IMR-90 (cell line): ENCODE measurements at regions not wholly inside any gene's neighbourhood (a gene's known extent, or its start where the extent isn't known, plus 50 kb on each side); places are given as distances from the start of the nearest gene placed in this dataset.

Experiments
- ATAC-seq: fragments of 200-7000 bp; cut with Tn5 transposase; 2 replicates; pipeline ENCODE4 v1.9.1; 2020; ENCODE audit warnings: low read depth, mild to moderate bottlenecking, moderate library complexity
- BruUV-seq: library from RNA; stranded (reverse); fragments of 400-500 nt; replicated peaks from 2 replicates; lab custom pipeline; 2021; lab: Mats Ljungman, UMichigan
- CTCF ChIA-PET: fragments of 300-600 bp; formaldehyde crosslinking; extraction: SDS; loops from one replicate; lab custom pipeline; 2021; ENCODE audit warnings: antibody characterized with exemption; lab: Yijun Ruan, JAX
- POLR2A ChIA-PET: fragments of 300-600 bp; sonication (Branson Sonifier 250); formaldehyde crosslinking; loops from one replicate; lab custom pipeline; 2022; ENCODE audit warnings: antibody characterized with exemption; ENCODE audit not compliant: unreplicated experiment; lab: Charles Lee
- DNase-seq: peaks from one replicate; pipeline ENCODE4 v3.0.0; 2013
- H2AFZ ChIP-seq: replicated peaks from 2 replicates; pipeline ENCODE3; 2013; ENCODE audit warnings: low read length, mild to moderate bottlenecking; ENCODE audit not compliant: poor library complexity
- H2AK5ac ChIP-seq: 2 replicates; pipeline ENCODE4 v1.6.1; 2013; ENCODE audit warnings: low read depth, low read length, inconsistent platforms
- H2AK9ac ChIP-seq: replicated peaks from 2 replicates; pipeline ENCODE3; 2013; ENCODE audit warnings: mild to moderate bottlenecking, low read depth, low read length, moderate library complexity; ENCODE audit not compliant: poor library complexity
- H2BK120ac ChIP-seq: 2 replicates; pipeline ENCODE4 v1.6.1; 2013; ENCODE audit warnings: low read depth, low read length, inconsistent platforms
- H2BK15ac ChIP-seq: 3 replicates; pipeline ENCODE4 v1.6.1; 2013; ENCODE audit warnings: low read depth, low read length, inconsistent platforms
- H2BK20ac ChIP-seq: 2 replicates; pipeline ENCODE4 v1.6.1; 2013; ENCODE audit warnings: low read depth, mild to moderate bottlenecking, inconsistent platforms, low read length, moderate library complexity
- H2BK5ac ChIP-seq: 2 replicates; pipeline ENCODE4 v1.6.1; 2013; ENCODE audit warnings: mild to moderate bottlenecking, low read depth, low read length, inconsistent platforms; ENCODE audit not compliant: poor library complexity, severe bottlenecking
- H3K14ac ChIP-seq: replicated peaks from 2 replicates; pipeline ENCODE4 v1.6.1; 2013; ENCODE audit warnings: low read depth, low read length, inconsistent platforms
- H3K18ac ChIP-seq: 2 replicates; pipeline ENCODE4 v1.6.1; 2013; ENCODE audit warnings: low read depth, low read length, control low read depth
- H3K23ac ChIP-seq: 2 replicates; pipeline ENCODE4 v1.6.1; 2013; ENCODE audit warnings: low read depth, low read length, inconsistent platforms
- H3K27ac ChIP-seq: 2 replicates; pipeline ENCODE4 v1.5.1; 2013; ENCODE audit warnings: mild to moderate bottlenecking, control low read depth, low read length; ENCODE audit not compliant: insufficient read depth
- H3K27me3 ChIP-seq: 2 replicates; pipeline ENCODE4 v1.6.1; 2013; ENCODE audit warnings: low read length; ENCODE audit not compliant: control insufficient read depth, insufficient read depth
- H3K36me3 ChIP-seq: 2 replicates; pipeline ENCODE4 v1.6.1; 2013; ENCODE audit warnings: low read length, mixed read lengths; ENCODE audit not compliant: control insufficient read depth, insufficient read depth
- H3K4ac ChIP-seq: 2 replicates; pipeline ENCODE4 v1.6.1; 2013; ENCODE audit warnings: low read depth, low read length, inconsistent platforms
- H3K4me1 ChIP-seq: 2 replicates; pipeline ENCODE4 v1.6.1; 2013; ENCODE audit warnings: low read length, mixed read lengths; ENCODE audit not compliant: control insufficient read depth, insufficient read depth
- H3K4me2 ChIP-seq: 2 replicates; pipeline ENCODE4 v1.6.1; 2013; ENCODE audit warnings: low read depth, mild to moderate bottlenecking, control low read depth, low read length, moderate library complexity
- H3K4me3 ChIP-seq: 2 replicates; pipeline ENCODE4 v1.5.1; 2013; ENCODE audit warnings: low read depth, mild to moderate bottlenecking, control low read depth, low read length, moderate library complexity; ENCODE audit not compliant: insufficient read depth
- H3K56ac ChIP-seq: 2 replicates; pipeline ENCODE4 v1.6.1; 2013; ENCODE audit warnings: low read length, inconsistent platforms; ENCODE audit not compliant: insufficient read depth; ENCODE audit errors: extremely low read depth
- H3K79me1 ChIP-seq, 2 experiments: 2 replicates each; pipeline ENCODE4 v1.6.1; 2013; ENCODE audit warnings: low read length in 2 of 2, inconsistent platforms in 1 of 2, low read depth in 1 of 2
- H3K9ac ChIP-seq: 2 replicates; pipeline ENCODE4 v1.6.1; 2013; ENCODE audit warnings: low read depth, low read length, control low read depth
- H3K9me1 ChIP-seq: 2 replicates; pipeline ENCODE4 v1.6.1; 2013; ENCODE audit warnings: low read length, inconsistent platforms; ENCODE audit not compliant: insufficient read depth
- H3K9me3 ChIP-seq: 2 replicates; pipeline ENCODE4 v1.6.1; 2013; ENCODE audit warnings: low read length; ENCODE audit not compliant: control insufficient read depth, insufficient read depth
- H4K20me1 ChIP-seq: 2 replicates; pipeline ENCODE4 v1.6.1; 2013; ENCODE audit warnings: low read length, inconsistent platforms; ENCODE audit not compliant: insufficient read depth
- H4K5ac ChIP-seq: 2 replicates; pipeline ENCODE4 v1.6.1; 2013; ENCODE audit warnings: mild to moderate bottlenecking, low read depth, low read length, control low read depth
- H4K8ac ChIP-seq, 2 experiments: 2 replicates each; pipeline ENCODE4 v1.6.1; 2013; ENCODE audit warnings: low read depth in 2 of 2, low read length in 2 of 2, control low read depth in 1 of 2, inconsistent platforms in 1 of 2
- H4K91ac ChIP-seq: 2 replicates; pipeline ENCODE4 v1.6.1; 2013; ENCODE audit warnings: low read depth, low read length, inconsistent platforms; ENCODE audit not compliant: insufficient read depth
- CTCF ChIP-seq: conservative IDR thresholded peaks from 2 replicates; pipeline ENCODE4 v1.5.1; 2012; ENCODE audit warnings: mild to moderate bottlenecking, low read depth, low read length, improper control_type of control experiment
- FOS ChIP-seq: fragments of 150-350 bp; IDR thresholded peaks from 2 replicates; pipeline ENCODE4 v1.6.1; 2016; ENCODE audit warnings: low read depth, low read length
- MAFK ChIP-seq: IDR thresholded peaks from 2 replicates; pipeline ENCODE4 v1.6.1; 2012; ENCODE audit warnings: low read depth, low read length, improper control_type of control experiment
- MAZ ChIP-seq: IDR thresholded peaks from 2 replicates; pipeline ENCODE4 v1.6.1; 2012; ENCODE audit warnings: low read depth, mild to moderate bottlenecking, low read length, improper control_type of control experiment, moderate library complexity, borderline replicate concordance
- MXI1 ChIP-seq: IDR thresholded peaks from 2 replicates; pipeline ENCODE4 v1.6.1; 2012; ENCODE audit warnings: low read depth, mild to moderate bottlenecking, low read length, moderate library complexity, borderline replicate concordance
- NFE2L2 ChIP-seq: fragments of 150-350 bp; IDR thresholded peaks from 2 replicates; pipeline ENCODE4 v1.6.1; 2016; ENCODE audit warnings: low read depth, mild to moderate bottlenecking, low read length
- POLR2A ChIP-seq: IDR thresholded peaks from 2 replicates; pipeline ENCODE4 v1.6.1; 2012; ENCODE audit warnings: mild to moderate bottlenecking, low read depth, low read length
- RAD21 ChIP-seq: IDR thresholded peaks from 2 replicates; pipeline ENCODE4 v1.6.1; 2012; ENCODE audit warnings: low read length, improper control_type of control experiment
- RCOR1 ChIP-seq: IDR thresholded peaks from 2 replicates; pipeline ENCODE4 v1.6.1; 2012; ENCODE audit warnings: mild to moderate bottlenecking, low read length, improper control_type of control experiment; ENCODE audit not compliant: insufficient replicate concordance
- SMC3 ChIP-seq: fragments of 150-350 bp; IDR thresholded peaks from 2 replicates; pipeline ENCODE4 v1.6.1; 2016; ENCODE audit warnings: low read depth, mild to moderate bottlenecking, antibody characterized with exemption, low read length, moderate library complexity
- USF2 ChIP-seq: fragments of 150-350 bp; IDR thresholded peaks from 2 replicates; pipeline ENCODE4 v1.6.1; 2017; ENCODE audit warnings: mild to moderate bottlenecking, antibody characterized with exemption, low read length, low read depth
- WGBS, 2 experiments: methylation state at CpG; one replicate each; pipeline versions ENCODE4 v1.1.5 to v1.1.7; 2013; ENCODE audit warnings: missing lambda C conversion rate in 2 of 2; ENCODE audit not compliant: insufficient read length in 1 of 2; ENCODE audit errors: extremely low coverage in 2 of 2; 5-methylcytosine and 5-hydroxymethylcytosine counted together
- dilution Hi-C: fragments of 300-500 bp; cut with HindIII; formaldehyde crosslinking; loops from one replicate; pipeline ENCODE4 v1.14.3; 2018; ENCODE audit warnings: low sequenced_read_pairs; ENCODE audit not compliant: unreplicated experiment
- in situ Hi-C: fragments of 300-500 bp; cut with MboI; formaldehyde crosslinking; loops from 3 replicates; pipeline ENCODE4 v1.14.3; 2019; ENCODE audit warnings: low sequenced_read_pairs, inconsistent platforms, mixed read lengths
- intact Hi-C: fragments of 100-400 bp; cut with micrococcal nuclease; formaldehyde crosslinking; loops from 2 replicates; pipeline ENCODE4 v1.10.0; 2022

- H2AK5ac ChIP-seq = no peak overlapping the region
- BruUV-seq = no TSS peak
- dilution Hi-C loops = no loop called here
- no peak overlapping the region for H4K8ac ChIP-seq
- DNase-seq = no peak
- no peak for ATAC-seq
- peaks cover under 1% of the 10 kb centered on the region; the same call in 1 of the 2 replicates for H3K27me3 ChIP-seq
- CTCF ChIA-PET = no interaction called here
- H3K27ac ChIP-seq = no peak overlapping the region
- H4K20me1 ChIP-seq = no peaks in the 10 kb centered on the region
- in situ Hi-C loops = no loop called here
- WGBS, 2 experiments = 20% methylated on average over 1 of the region's 4 CpGs; no CpG with 5 or more reads in 1 of the 2 experiments
- H3K4ac ChIP-seq = no peak overlapping the region
- H4K5ac ChIP-seq = no peak overlapping the region
- no peaks in the 10 kb centered on the region for H3K79me1 ChIP-seq
- H2BK120ac ChIP-seq = no peak overlapping the region
- H3K56ac ChIP-seq = no peak overlapping the region
- no peaks in the 10 kb centered on the region for H3K36me3 ChIP-seq
- H3K23ac ChIP-seq = no peak overlapping the region
- H3K4me3 ChIP-seq = no peak overlapping the region
- no peak overlapping the region for H2BK5ac ChIP-seq
- H2AK9ac ChIP-seq = no peak overlapping the region
- H3K4me1 ChIP-seq = no peaks in the 10 kb centered on the region
- intact Hi-C loops = loop anchor here (10.0 kb wide), 1 partner anchor 477 kb away; no protein-coding TSS in a partner anchor
- TF ChIP-seq MAFK (no peak), MAZ (no peak), RCOR1 (no peak), POLR2A (no peak), USF2 (no peak), FOS (no peak), NFE2L2 (no peak), SMC3 (no peak), MXI1 (no peak), CTCF (no peak), RAD21 (no peak)
- no peak overlapping the region for H2BK15ac ChIP-seq
- no peak overlapping the region for H2AFZ ChIP-seq
- H3K9me3 ChIP-seq = no peaks in the 10 kb centered on the region
- POLR2A ChIA-PET = no interaction called here
- H3K9me1 ChIP-seq = no peaks in the 10 kb centered on the region
- H2BK20ac ChIP-seq = no peak overlapping the region
- H3K14ac ChIP-seq = no peak overlapping the region
- H3K18ac ChIP-seq = no peak overlapping the region
- H4K91ac ChIP-seq = no peak overlapping the region
- no peak overlapping the region for H3K9ac ChIP-seq
- H3K4me2 ChIP-seq = no peak overlapping the region
Observed at GRCh38 chr9:13948037-13948436, 365.9 kb downstream of the NFIB start.
